ENCODE measurements at regions not wholly inside any gene's neighbourhood (a gene's known extent, or its start where the extent isn't known, plus 50 kb on each side); places are given as distances from the start of the nearest gene placed in this dataset.
A peak's percentile ranks its signal among the peaks of the same experiment; 100 is the strongest.

DNA sequence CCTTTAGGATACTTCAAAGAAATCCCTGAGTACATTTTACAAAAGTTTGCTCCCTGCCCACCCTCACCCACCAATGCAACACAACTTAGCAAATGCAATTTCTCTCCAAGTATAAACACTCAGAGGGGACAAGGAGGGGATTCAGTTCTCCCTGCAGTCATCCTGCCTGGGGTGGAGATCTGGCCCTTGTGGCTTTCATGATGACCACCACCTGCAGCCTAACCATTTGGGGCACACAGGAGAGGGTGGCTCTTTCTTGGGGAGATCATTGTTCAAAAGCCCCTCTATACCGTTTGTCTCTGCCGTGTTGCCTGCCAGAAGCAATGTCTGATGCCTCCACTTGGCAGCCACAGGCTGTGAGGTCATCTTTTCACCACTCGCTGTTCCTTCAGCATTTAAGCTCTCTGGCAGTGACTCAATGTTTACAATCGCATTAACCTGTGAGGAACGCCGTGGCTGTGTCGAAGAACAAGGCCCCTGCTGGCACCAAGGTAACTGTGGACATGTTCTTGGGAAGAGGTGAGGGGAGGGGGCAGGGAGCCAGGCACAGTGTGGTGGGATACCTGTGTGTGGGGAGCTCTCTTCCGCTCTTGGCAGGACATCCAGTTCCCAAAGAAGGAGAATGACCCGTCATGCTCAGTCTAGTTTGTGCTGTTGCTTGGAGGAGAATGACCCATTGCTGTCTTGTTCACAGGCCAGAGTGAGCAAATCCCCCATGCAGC lies 103.9 kb upstream of the DUSP10 start:
- TF ChIP-seq, protein P1, sequence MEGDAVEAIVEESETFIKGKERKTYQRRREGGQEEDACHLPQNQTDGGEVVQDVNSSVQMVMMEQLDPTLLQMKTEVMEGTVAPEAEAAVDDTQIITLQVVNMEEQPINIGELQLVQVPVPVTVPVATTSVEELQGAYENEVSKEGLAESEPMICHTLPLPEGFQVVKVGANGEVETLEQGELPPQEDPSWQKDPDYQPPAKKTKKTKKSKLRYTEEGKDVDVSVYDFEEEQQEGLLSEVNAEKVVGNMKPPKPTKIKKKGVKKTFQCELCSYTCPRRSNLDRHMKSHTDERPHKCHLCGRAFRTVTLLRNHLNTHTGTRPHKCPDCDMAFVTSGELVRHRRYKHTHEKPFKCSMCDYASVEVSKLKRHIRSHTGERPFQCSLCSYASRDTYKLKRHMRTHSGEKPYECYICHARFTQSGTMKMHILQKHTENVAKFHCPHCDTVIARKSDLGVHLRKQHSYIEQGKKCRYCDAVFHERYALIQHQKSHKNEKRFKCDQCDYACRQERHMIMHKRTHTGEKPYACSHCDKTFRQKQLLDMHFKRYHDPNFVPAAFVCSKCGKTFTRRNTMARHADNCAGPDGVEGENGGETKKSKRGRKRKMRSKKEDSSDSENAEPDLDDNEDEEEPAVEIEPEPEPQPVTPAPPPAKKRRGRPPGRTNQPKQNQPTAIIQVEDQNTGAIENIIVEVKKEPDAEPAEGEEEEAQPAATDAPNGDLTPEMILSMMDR (conservative IDR thresholded peaks at IDR 0.05; ENCODE audit: low read depth, low read length): peak; percentile 27; the same call in 1 of the 2 replicates
- TF ChIP-seq EZH2 (IDR thresholded peaks at IDR 0.05; ENCODE audit: low read length, unreplicated experiment): no peak

Measured in PC-3 (cell line).